SU-DHL-6 (cell line): ENCODE measurements at regions not wholly inside any gene's neighbourhood (a gene's known extent, or its start where the extent isn't known, plus 50 kb on each side); places are given as distances from the start of the nearest gene placed in this dataset.

Source experiments
- H2AFZ ChIP-seq: fragments of 200-600 bp; sonication (generic); 2 replicates; pipeline ENCODE4 v1.6.1; 2014; ENCODE audit warnings: low read depth, mild to moderate bottlenecking, moderate library complexity, mixed read lengths, antibody characterized with exemption, low read length; ENCODE audit not compliant: severe bottlenecking
- H3F3A ChIP-seq: fragments of 200-600 bp; shearing (Covaris generic); 2 replicates; pipeline ENCODE4 v1.6.0; 2016; ENCODE audit warnings: antibody characterized with exemption, mild to moderate bottlenecking; ENCODE audit not compliant: insufficient read depth
- H3K27ac ChIP-seq: fragments of 200-600 bp; sonication (generic); 2 replicates; pipeline ENCODE4 v1.5.1; 2016; ENCODE audit warnings: low read depth, mild to moderate bottlenecking, low read length, moderate library complexity, mixed read lengths
- H3K27me3 ChIP-seq: fragments of 200-600 bp; sonication (generic), shearing (Covaris generic); 2 replicates; pipeline ENCODE4 v1.6.0; 2014; ENCODE audit warnings: mild to moderate bottlenecking, low read length
- H3K36me3 ChIP-seq: fragments of 200-600 bp; sonication (generic); 2 replicates; pipeline ENCODE4 v1.6.1; 2014; ENCODE audit warnings: mild to moderate bottlenecking, low read length, mixed read lengths
- H3K4me2 ChIP-seq: fragments of 300-600, 200-600 bp; shearing (Covaris generic), sonication (generic); 2 replicates; pipeline ENCODE4 v1.6.0; 2014; ENCODE audit warnings: low read length, low read depth, mild to moderate bottlenecking; ENCODE audit not compliant: poor library complexity, severe bottlenecking
- H3K4me3 ChIP-seq: fragments of 200-600 bp; sonication (generic); 2 replicates; pipeline ENCODE4 v1.5.1; 2014; ENCODE audit warnings: antibody characterized with exemption, low read length, mild to moderate bottlenecking, mixed read lengths; ENCODE audit not compliant: insufficient read depth, poor library complexity, severe bottlenecking
- H3K79me2 ChIP-seq: fragments of 200-600 bp; sonication (generic); 2 replicates; pipeline ENCODE4 v1.6.1; 2014; ENCODE audit warnings: mild to moderate bottlenecking, low read length, moderate library complexity; ENCODE audit not compliant: insufficient read depth
- H3K9ac ChIP-seq: fragments of 200-600 bp; sonication (generic); 2 replicates; pipeline ENCODE4 v1.7.0; 2014; ENCODE audit warnings: mild to moderate bottlenecking, low read length
- H3K9me2 ChIP-seq: fragments of 200-600 bp; sonication (generic); replicated peaks from 2 replicates; pipeline ENCODE4 v1.6.1; 2014; ENCODE audit warnings: low read length; ENCODE audit not compliant: insufficient read depth
- H3K9me3 ChIP-seq: fragments of 200-600 bp; sonication (generic); 2 replicates; pipeline ENCODE4 v1.6.1; 2014; ENCODE audit warnings: low read length, mixed read lengths; ENCODE audit not compliant: insufficient read depth
- H4K20me1 ChIP-seq: fragments of 200-600 bp; sonication (generic); 2 replicates; pipeline ENCODE4 v1.6.1; 2014; ENCODE audit warnings: low read depth, mild to moderate bottlenecking, antibody characterized with exemption, low read length, moderate library complexity, mixed read lengths
- CTCF ChIP-seq: fragments of 200-600 bp; sonication (generic); IDR thresholded peaks from one replicate; pipeline ENCODE4 v1.5.1; 2017; ENCODE audit warnings: antibody characterized with exemption, mild to moderate bottlenecking, low read length, moderate library complexity; ENCODE audit not compliant: insufficient read depth, poor library complexity, severe bottlenecking
- EZH2phosphoT487 ChIP-seq: fragments of 200-600 bp; sonication (generic), shearing (Covaris generic); conservative IDR thresholded peaks from 2 replicates; pipeline ENCODE4 v1.6.1; 2018; ENCODE audit warnings: mild to moderate bottlenecking, antibody characterized with exemption, low read length, moderate library complexity, mixed read lengths

- Histone ChIP-seq H3K4me2 (no peak overlapping the region), H3K36me3 (0 out of 2 replicates have a peak, but pooled peaks cover 2% of the 10 kb centered on the region), H3K9ac (no peak overlapping the region), H3K27me3 (no peaks in the 10 kb centered on the region), H3F3A (no peaks in the 10 kb centered on the region), H3K79me2 (no peaks in the 10 kb centered on the region), H2AFZ (no peak overlapping the region), H3K27ac (no peak overlapping the region), H3K9me3 (no peaks in the 10 kb centered on the region), H3K9me2 (no peaks in the 10 kb centered on the region), H4K20me1 (no peaks in the 10 kb centered on the region), H3K4me3 (no peak overlapping the region)
- TF ChIP-seq CTCF: no peak
- TF ChIP-seq EZH2phosphoT487: no peak
These were observed 1969.3 kb downstream of the PCDH7 start for GRCh38 chr4:32689518-32689917.

- Histone ChIP-seq H2AFZ (no peak overlapping the region), H3K27me3 (no peaks in the 10 kb centered on the region), H3K79me2 (no peaks in the 10 kb centered on the region), H3K9ac (no peak overlapping the region), H3K9me2 (no peaks in the 10 kb centered on the region), H4K20me1 (no peaks in the 10 kb centered on the region), H3K27ac (no peak overlapping the region), H3K9me3 (no peaks in the 10 kb centered on the region), H3K4me2 (no peak overlapping the region), H3K4me3 (no peak overlapping the region), H3K36me3 (no peaks in the 10 kb centered on the region), H3F3A (no peaks in the 10 kb centered on the region)
- TF ChIP-seq EZH2phosphoT487 (no peak), CTCF (no peak)
These were observed 1977.2 kb downstream of the PCDH7 start for GRCh38 chr4:32697281-32697814.

GRCh38 chr4:32700838-32701237 is 1980.7 kb downstream of the PCDH7 start:
- TF ChIP-seq CTCF: no peak
- TF ChIP-seq EZH2phosphoT487: no peak
- Histone ChIP-seq H3K9me2 (no peaks in the 10 kb centered on the region), H2AFZ (no peak overlapping the region), H3F3A (no peaks in the 10 kb centered on the region), H3K9me3 (no peaks in the 10 kb centered on the region), H3K27ac (no peak overlapping the region), H3K27me3 (no peaks in the 10 kb centered on the region), H3K4me3 (no peak overlapping the region), H3K36me3 (no peaks in the 10 kb centered on the region), H3K9ac (no peak overlapping the region), H3K4me2 (no peak overlapping the region), H3K79me2 (no peaks in the 10 kb centered on the region), H4K20me1 (no peaks in the 10 kb centered on the region)
